ENCODE measurements at regions not wholly inside any gene's neighbourhood (a gene's known extent, or its start where the extent isn't known, plus 50 kb on each side); places are given as distances from the start of the nearest gene placed in this dataset.

DNA sequence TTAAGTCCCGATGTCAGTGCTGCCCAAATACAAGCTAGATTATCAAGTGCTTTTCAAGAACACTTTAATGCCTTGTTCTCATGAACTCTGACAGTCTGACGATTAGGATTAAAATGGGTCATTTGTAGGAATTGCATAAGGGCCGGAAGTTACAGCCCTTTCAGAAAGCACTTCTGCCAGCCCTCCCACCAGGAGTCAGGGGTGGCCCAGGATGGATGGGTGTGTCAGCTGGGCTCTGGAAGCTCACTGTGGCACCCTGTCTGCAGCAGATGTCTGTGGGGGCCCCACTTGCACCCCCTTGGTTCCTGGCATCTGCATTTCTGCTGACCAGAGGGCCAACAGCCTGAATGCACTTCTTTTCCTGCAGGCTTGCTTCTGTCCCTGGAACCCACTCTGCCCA lies 712.7 kb downstream of the UQCRFS1 start:
- Mint-ChIP-seq H3K9me3 (no peaks in the 10 kb centered on the region), H3K36me3 (ENCODE audit: low read depth) (no peaks in the 10 kb centered on the region), H3K4me1 (peaks cover 34% of the 10 kb centered on the region), H3K4me3 (no peak overlapping the region), H3K27ac (no peak overlapping the region), H3K27me3 (ENCODE audit: low read depth, poor library complexity) (peaks cover 12% of the 10 kb centered on the region)
- TF ChIP-seq, protein P1, sequence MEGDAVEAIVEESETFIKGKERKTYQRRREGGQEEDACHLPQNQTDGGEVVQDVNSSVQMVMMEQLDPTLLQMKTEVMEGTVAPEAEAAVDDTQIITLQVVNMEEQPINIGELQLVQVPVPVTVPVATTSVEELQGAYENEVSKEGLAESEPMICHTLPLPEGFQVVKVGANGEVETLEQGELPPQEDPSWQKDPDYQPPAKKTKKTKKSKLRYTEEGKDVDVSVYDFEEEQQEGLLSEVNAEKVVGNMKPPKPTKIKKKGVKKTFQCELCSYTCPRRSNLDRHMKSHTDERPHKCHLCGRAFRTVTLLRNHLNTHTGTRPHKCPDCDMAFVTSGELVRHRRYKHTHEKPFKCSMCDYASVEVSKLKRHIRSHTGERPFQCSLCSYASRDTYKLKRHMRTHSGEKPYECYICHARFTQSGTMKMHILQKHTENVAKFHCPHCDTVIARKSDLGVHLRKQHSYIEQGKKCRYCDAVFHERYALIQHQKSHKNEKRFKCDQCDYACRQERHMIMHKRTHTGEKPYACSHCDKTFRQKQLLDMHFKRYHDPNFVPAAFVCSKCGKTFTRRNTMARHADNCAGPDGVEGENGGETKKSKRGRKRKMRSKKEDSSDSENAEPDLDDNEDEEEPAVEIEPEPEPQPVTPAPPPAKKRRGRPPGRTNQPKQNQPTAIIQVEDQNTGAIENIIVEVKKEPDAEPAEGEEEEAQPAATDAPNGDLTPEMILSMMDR (IDR thresholded peaks at IDR 0.05) = no peak
- no peak for DNase-seq

DNA sequence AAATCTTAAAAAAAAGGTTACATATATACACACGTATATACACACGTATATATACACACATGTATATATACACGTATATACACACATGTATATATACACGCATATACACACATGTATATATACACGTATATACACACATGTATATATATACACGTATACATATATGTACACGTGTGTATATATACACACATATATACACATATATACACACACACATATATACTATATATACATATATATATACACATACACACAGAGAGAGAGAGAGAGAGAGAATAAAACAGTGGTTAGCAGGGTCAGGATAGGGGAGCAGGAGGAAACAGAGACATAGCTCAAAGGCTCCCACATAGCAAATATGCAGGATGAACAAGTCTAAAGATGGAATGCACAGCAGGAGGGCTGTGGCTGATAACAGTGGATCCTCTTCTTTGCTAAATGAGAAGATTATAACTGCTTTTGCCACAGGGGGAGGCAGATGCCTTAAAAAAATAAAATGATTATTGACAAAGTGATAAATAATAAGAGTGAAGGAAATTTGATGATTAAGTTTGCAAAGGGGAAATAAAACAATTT lies 714.5 kb downstream of the UQCRFS1 start:
- Mint-ChIP-seq H3K27ac (no peak overlapping the region), H3K27me3 (ENCODE audit: low read depth, poor library complexity) (peaks cover 12% of the 10 kb centered on the region), H3K36me3 (ENCODE audit: low read depth) (no peaks in the 10 kb centered on the region), H3K4me1 (peaks cover 39% of the 10 kb centered on the region), H3K9me3 (no peaks in the 10 kb centered on the region), H3K4me3 (no peak overlapping the region)
- DNase-seq = no peak
- TF ChIP-seq, protein P1 (IDR thresholded peaks at IDR 0.05) = no peak

DNA sequence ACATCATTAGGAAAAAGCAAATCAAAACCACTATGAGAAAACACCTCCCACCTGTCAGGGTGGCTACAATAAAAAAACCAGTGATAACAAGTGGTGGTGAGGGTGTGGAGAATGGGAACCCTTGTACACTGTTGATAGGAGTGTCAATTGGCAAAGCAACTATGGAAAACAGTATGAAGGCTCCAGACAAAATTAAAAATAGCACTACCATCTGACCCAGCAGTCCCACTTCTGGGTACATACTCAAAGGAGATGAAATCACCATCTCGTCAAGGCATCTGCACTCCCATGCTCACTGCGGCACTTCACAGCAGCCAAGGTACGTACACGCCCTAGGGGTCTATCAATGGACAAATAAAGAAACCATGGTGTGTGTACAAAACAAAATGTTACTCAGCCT lies 715.1 kb downstream of the UQCRFS1 start:
- Mint-ChIP-seq H3K27me3 (ENCODE audit: low read depth, poor library complexity) (peaks cover 12% of the 10 kb centered on the region), H3K4me3 (no peak overlapping the region), H3K9me3 (no peaks in the 10 kb centered on the region), H3K36me3 (ENCODE audit: low read depth) (no peaks in the 10 kb centered on the region), H3K4me1 (peaks cover 38% of the 10 kb centered on the region), H3K27ac (no peak overlapping the region)
- TF ChIP-seq, protein P1 (IDR thresholded peaks at IDR 0.05) = no peak
- DNase-seq = no peak

DNA sequence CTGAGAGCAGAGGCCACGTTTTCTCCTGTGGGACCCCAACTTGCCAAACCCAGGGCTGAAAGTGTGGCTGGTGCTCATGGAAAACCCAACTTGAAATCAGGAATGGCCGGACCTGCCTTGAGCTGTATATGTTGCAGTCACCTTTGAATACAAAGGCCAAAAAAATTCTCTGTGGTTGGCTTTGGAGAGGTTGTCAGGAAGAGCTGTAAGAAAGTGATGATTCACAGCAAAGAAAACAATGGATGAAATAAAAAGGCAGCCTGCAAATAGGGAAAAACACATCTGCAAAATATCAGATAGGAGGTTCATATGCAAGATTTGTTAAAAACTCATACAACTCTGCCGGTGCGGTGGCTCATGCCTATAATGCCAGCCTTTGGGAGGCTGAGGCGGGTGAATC lies 715.8 kb downstream of the UQCRFS1 start:
- H3K27ac Mint-ChIP-seq = no peak overlapping the region
- H3K9me3 Mint-ChIP-seq = no peaks in the 10 kb centered on the region
- DNase-seq = no peak
- no peak overlapping the region for H3K4me3 Mint-ChIP-seq
- H3K4me1 Mint-ChIP-seq = peaks cover 40% of the 10 kb centered on the region
- H3K36me3 Mint-ChIP-seq (ENCODE audit: low read depth) = no peaks in the 10 kb centered on the region
- TF ChIP-seq, protein P1 (IDR thresholded peaks at IDR 0.05) = no peak
- peaks cover 9% of the 10 kb centered on the region for H3K27me3 Mint-ChIP-seq (ENCODE audit: low read depth, poor library complexity)

DNA sequence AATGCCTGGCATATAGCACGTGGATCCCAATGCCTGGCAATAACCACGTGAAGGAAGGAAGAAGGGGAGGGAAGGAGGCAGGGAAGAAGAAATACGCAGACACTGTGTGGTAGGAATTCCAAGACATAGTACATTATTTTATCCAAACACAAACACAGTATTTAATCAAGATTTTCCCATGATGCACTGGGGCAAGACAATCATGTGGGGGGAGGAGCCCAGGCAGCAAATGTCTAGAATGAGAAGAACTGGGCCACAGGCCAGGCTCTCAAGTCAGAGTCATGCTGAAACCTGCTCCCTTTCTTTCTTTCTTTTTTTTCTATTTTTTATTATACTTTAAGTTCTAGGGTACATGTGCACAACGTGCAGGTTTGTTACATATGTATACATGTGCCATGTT lies 717.9 kb downstream of the UQCRFS1 start:
- no peaks in the 10 kb centered on the region for H3K9me3 Mint-ChIP-seq
- peaks cover 5% of the 10 kb centered on the region for H3K27me3 Mint-ChIP-seq (ENCODE audit: low read depth, poor library complexity)
- no peak overlapping the region for H3K4me3 Mint-ChIP-seq
- TF ChIP-seq, protein P1 (IDR thresholded peaks at IDR 0.05) = no peak
- no peak overlapping the region for H3K27ac Mint-ChIP-seq
- no peaks in the 10 kb centered on the region for H3K36me3 Mint-ChIP-seq (ENCODE audit: low read depth)
- DNase-seq = no peak
- H3K4me1 Mint-ChIP-seq = peaks cover 34% of the 10 kb centered on the region

DNA sequence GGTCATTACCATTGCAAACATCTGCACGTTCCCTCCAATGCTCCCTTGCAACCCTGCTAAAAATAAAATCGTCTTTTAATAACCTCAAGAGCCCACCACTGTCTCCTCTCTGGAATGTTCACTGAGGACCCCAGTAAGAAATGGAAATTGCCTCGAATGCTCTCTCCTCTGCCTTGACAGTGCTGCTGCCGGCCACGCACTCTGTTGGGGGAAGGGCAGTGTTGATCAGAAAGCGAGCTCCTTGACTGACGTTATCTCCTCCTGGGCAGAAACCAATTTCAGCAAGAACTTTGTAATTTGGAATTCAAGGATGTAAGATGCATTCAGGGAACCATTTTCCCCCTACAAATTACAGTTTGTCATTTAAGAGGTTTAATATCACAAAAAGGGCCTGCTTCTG lies 718.5 kb downstream of the UQCRFS1 start:
- no peak for DNase-seq
- TF ChIP-seq, protein P1 (IDR thresholded peaks at IDR 0.05) = no peak
- no peaks in the 10 kb centered on the region for H3K27me3 Mint-ChIP-seq (ENCODE audit: low read depth, poor library complexity)
- H3K4me1 Mint-ChIP-seq = peaks cover 39% of the 10 kb centered on the region
- no peaks in the 10 kb centered on the region for H3K36me3 Mint-ChIP-seq (ENCODE audit: low read depth)
- no peak overlapping the region for H3K27ac Mint-ChIP-seq
- no peak overlapping the region for H3K4me3 Mint-ChIP-seq
- no peaks in the 10 kb centered on the region for H3K9me3 Mint-ChIP-seq
